NCI-H2227 (cell line): ENCODE measurements at regions not wholly inside any gene's neighbourhood (a gene's known extent, or its start where the extent isn't known, plus 50 kb on each side); places are given as distances from the start of the nearest gene placed in this dataset.
A peak's percentile ranks its signal among the peaks of the same experiment; 100 is the strongest.

Experiments used
- DNase-seq: peaks from one replicate; lab custom pipeline; 2025; ENCODE audit not compliant: unreplicated experiment; lab: John Stamatoyannopoulos, UW

DNA sequence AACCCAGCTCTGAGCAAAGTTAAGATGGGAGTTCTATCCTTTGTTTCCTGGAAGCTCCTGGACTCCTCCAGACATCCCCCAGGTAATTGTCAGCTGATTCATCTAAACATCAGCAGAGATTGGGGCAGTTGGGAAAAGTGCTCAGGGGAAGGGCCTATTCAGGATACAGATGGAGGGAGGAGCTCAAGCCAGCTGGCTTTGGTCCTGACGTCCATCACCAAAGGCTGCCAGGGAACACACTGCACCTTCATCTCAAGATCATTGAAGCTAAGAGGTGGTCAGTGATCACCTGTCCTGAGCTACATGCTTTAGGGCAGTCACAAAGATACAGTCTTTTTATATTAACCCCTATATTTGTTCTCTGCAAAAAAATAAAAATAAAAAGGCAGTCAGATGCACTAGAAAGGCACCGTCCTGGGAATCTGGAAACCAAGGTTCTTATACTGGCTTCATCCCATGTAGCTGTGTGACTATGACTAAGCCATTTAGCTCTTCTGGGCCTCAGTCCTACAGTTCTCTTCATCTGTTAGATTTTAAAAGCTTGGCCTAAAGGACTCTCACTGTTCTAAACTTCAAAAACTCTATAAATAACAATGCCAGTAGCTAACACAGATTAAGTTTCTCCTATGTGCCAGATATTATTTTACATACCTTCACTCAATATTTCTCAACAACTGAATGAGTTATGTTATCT, 446.5 kb downstream of the BCL11A start:
- DNase-seq: no peak

DNA sequence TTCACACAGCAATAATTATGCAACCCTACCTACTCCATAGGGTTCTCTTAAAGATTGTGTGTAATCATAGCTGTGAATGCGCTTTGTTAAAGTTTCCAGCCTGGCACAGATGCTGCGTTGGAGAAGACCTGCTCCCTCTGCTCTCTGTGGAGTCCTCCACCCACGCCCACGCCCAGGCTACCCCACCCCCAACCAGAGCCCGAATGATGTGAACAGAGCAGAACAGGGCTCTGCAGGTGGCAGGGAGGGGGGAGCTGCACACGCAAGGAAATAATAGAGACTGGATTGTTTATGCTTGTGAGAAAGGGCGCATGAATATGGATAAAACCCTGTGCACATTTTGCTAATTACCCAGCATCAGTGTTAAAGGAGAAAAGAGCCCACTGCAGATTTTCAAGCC, 447.5 kb downstream of the BCL11A start:
- DNase-seq: no peak

DNA sequence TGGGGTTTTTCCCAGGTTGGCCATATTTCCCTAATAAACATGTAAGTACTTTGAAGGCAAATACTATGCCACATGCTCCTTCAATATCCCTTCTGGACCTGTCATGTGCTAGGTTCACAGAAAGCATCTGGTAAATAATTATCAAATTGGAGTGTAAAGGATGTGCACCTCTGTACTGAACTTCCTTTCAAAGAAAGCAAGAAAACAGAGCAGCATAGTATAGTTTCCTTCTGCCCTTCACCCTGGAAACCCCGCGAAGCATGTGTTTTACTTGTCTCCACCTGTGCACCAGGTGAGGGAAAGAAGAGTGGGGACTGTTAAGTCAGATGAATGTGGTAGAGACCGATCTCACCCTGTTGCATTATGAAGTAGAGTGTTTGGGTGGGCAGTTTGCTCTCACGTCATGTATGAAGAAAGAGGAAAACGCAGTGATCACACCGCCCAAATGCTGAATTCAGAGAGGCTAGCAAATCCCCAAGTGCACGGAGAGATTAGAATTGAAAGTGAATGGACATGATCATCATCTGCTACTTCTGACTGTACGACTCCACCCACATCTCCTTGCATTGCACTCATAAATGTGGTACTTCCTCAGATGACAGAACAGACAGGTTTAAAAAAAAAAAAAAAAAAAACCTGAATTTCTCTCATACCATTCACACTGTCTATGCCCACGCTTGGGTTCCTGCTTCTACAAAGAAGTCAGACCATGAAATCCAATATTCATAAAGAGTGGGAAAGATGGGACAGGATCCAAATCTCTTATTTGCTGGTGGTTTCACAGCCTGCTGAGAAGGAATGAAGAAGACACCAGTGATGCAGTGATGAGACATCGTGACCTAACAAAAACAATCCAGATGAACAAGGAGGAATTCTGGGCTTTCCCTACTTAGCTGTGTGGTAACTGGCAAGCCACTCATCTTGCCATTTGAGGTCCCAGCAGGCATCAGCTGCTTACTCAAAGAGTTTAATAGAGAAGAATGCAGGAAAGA, 448.6 kb downstream of the BCL11A start:
- DNase-seq: no peak

DNA sequence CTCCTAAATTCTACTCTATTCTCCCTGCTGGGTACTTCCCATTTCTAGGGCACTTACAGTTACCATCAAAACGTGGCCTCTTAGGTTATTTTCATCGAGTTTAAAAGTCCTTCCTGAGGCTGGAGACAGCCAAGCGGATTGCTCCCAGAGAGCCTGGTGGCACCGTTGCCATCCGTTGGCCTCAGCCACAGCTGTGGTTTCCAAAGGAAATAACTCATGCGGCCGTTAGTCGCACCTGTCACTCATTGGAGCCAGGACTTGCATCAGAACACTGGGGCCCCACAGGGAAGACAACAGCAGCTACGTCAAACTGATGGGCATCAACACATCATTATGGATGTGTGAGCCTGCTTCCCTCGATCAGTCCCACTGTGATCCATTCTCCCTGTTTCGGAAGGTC, 453.4 kb downstream of the BCL11A start:
- no peak for DNase-seq

DNA sequence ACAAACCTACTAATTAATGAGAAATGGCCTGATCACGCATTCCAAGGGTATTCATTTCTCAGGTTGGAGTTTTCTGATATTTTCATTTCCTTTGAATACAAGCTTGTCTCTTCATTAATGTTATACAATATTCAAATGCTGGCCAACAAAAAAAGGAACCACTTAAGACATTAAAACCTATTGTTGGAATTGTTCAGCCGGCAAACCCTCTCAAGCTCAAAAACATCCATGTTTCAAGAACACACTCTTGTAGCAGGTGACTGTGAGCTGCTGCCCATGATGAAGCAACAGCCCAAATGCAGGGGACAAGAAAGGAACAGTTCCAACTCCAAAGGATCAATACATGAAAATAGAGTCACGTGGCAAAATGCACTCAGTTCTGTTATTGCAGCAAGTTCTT, 454.5 kb downstream of the BCL11A start:
- DNase-seq: no peak

DNA sequence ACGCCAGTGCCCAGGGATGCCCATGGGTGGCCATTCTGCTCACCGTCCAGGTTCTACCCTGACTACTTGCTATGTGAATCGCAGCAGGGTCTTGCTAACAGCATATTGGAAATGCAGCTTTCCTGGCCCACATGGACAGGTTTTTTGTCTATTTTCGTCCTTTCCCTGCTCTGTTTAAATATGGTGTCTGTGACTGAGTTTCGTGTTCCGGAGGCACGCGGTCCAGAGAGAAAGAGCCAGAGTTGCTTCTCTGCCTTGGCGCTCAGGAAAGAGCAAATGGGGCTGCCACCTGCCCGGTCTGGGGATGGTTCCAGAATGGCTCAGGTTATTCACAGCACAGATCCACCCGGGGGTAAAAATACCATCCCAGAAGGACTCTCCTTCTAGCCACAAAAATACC, 456.2 kb downstream of the BCL11A start:
- DNase-seq: no peak

DNA sequence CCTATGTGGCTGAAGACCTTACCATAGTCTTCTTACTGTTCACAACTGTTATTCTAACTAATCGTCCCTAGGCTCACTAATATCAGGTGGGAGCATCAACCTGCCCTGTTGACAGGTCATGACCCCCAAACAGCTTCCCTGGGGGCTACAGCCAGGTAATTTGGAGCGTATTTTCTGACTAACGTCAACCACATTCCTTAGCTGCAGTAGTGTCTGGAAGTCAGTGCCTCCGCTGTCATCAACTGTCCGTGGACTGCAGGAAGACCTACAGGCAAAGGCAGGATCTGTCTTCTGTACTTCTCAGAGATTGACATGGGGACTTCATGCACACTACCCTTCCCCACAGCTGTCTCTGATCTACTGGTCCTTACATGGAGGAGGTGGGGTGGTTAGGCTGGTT, 456.9 kb downstream of the BCL11A start:
- no peak for DNase-seq

DNA sequence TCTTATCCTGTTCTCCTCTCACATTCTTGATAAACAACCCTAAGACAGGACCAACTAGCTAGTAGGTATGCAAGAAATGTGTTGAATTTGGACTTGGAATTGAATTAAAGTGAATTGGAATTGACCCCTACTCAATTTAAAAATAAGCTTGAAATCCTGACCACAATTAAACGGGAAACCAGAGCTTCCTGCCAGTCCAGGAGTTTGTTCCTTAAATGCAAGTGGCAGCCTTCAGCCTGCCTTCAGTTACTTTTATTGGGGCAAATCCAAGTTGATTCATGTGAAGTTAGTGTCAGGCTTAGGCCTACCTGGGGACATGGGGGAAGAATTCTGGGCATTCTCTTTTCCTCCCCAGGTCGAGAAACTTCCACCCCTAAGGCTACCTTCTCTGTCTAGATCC, 457.6 kb downstream of the BCL11A start:
- no peak for DNase-seq

DNA sequence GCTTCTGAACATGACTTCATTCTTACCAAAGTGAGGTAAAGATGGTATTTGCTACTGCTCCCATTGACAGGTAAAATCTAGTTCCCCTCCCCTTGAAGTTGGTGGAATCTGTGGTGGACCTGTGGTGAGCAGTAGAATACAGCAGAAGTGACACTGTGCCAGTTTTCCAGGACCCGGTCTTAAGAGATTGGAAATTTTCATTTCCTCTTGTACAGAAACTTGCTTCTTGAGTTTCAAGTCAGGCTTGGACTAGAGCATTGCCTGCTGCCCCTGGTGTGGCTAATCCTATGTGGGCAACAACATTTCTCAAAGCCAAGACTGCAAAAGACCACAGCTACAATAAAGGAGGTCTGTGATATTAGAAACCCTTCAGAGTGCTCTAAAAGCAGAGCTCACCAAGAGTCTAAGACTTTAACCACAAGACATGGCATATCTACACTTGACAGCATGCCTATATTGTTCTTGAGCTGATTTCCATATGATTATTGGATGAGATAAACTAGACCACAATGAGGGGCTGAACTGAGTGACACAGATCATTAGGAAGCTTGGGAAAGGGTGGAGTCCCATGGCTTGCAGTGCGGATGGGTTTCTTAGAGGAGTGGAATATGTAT, 458.1 kb downstream of the BCL11A start:
- no peak for DNase-seq

DNA sequence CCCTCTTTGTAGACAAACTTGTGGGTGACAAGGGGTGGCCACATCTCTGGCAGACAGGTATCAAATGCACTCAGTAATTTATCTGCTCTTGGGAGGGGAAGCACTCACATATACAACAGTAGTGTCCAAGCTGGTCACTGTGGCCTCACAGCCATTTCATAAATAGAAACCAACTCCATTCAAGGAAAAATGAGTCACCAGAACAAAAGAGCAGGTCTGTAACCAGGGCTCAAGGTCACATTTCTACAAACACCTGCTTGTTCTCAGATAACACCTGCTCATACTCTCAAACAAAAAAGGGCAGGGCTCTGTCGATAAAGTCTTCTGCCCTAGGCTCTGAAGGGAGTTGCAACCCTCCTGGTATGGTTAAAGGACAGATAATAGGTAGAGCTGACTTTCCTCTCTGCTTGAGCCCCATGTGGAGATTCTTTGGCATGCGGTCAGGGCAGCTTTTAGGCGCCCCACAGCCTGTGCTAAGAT, 459.0 kb downstream of the BCL11A start:
- DNase-seq: no peak

DNA sequence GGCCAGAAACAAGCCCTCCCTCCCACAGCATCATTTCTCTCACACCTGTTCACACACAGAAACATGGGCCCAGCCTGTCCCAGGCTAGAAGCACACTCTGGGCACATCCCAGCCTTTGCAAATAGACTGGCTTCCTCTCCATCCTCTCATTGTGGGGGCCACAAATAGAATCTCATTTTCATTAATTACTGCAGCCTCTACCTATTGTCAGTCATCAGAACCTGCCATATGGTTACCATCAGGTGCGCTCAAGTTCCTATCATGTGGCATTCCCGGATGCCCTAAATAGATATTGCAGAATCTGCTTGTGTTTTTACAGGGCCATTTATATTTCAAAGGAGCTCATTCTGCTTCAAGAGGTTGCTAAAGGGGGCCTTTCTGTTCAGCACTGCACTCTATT, 460.7 kb downstream of the BCL11A start:
- no peak for DNase-seq

DNA sequence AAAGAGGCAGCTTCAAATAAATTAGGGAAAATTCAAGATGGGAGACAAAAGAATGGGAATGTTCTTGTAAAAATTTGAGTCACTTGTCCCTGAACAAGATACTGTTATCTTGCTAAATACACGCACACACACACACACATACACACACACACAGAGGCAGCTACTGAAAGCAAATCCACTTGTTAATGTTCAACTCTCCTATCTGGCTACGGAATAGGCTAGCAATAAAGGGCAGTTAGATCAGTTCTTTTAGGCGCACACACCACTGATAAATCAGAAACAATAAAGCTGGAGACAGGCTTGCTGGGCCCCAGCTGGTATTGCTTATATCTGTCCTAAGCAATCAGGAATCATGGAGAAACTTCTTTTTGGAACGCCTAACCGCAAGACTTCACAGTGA, 461.6 kb downstream of the BCL11A start:
- no peak for DNase-seq

DNA sequence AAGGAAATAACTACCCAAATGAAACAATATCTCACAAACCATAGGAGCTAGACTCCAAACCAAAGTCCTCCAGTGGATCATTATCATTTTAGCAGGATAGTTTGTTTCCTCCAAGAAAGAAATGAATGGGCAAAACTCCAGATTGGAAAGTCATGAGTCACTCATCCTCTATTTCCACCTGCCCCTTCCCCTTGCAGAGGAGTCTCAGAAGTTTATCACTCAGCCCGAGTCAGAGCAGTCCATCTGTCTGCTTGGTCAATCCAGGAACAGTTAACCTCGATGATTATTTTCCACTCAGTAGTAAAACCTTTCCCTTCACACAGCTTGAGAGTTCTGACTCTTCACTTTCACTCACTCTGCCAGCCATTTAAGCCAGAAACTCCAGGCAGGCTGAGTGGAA, 462.2 kb downstream of the BCL11A start:
- DNase-seq: no peak

DNA sequence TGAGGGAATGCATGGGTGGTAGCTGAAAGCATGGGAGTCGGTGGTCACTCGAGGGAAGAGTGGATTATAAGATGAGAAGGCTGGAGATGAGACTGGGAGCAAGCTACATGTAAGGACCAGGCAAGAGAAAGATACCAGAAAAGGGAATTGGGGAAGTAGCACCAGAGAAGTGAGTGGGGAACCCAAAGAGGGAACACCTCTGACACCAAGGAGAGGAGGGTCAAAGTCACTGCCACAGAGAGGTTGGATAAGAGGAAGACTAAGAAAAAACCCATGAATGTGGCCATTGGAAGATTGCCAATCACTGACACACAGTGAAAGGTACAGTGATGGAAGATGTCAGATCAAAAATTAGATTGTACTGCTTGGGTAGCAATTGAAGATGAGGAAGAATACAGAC, 473.9 kb downstream of the BCL11A start:
- no peak for DNase-seq

DNA sequence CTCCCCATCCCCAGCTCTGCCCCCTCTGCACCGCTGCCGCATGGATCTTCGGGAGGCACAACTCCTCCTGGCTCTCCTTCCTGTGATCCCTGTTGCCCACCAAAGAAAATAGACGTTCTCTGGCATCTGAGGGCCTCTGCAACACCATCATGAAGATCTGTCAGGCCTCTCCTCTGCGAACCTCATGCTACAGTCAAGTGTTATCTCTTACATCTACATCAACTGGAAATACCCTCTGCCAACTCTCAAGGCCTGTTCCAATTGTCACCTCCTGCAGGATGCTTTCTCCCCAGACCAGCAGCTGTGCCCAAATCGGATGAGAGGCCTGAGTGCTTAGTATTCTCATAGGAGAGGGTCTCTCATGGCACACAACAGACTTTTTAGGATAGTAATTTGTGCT, 478.4 kb downstream of the BCL11A start:
- DNase-seq: no peak

DNA sequence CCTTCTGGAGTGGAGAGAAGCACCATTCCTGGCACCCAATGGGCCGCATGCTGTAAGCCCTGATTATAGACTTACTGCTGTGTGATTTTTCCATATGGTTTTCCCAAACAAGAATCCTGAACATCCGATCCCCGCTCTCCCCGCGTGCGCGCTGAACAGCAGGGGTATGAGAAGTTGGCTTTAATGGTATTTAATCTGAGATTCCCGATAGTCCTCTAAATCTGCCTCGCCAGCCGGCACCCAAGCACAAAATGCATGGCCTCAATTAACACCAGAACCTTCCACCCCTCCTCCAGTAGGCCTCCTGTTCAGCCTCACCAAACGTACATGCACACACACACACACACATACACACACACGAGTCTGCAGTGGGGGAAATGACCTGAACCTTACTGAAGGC, 480.3 kb downstream of the BCL11A start:
- no peak for DNase-seq

DNA sequence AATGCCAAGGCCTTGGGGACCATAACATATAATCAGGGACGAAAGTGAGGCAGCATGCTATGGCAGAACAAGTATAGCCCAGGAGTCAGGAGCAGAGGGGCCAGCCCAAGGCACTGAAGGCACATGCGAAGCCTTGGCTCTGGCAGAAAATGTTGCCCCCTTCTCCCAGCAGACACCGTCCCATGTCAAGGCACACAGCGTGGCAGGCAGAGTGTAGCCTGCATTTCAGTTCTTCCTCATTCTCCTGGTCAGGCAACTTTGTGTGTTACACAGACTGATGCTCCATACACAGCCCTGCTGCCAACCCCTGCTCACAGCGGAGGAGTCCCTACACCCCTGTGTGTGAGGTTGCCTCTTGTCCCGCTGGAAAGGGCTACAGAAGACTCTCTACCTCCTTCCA, 480.8 kb downstream of the BCL11A start:
- DNase-seq: no peak

DNA sequence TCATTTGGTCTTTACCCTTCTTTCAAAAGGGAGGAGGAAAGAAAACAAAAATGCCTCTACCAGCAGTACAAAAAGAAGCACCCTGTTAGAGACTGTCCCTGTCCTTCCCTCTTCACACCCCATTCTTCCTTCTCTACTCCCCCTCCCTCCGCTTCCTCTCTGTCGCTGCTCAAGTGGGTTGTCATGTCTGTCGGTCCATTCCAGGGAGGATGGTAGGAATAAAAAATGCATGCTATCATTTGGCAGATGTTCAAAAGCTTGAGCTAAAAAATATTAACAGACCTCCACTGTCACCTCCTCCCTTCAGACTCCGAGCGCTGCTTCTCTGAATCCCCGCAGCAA, 482.0 kb downstream of the BCL11A start:
- no peak for DNase-seq

DNA sequence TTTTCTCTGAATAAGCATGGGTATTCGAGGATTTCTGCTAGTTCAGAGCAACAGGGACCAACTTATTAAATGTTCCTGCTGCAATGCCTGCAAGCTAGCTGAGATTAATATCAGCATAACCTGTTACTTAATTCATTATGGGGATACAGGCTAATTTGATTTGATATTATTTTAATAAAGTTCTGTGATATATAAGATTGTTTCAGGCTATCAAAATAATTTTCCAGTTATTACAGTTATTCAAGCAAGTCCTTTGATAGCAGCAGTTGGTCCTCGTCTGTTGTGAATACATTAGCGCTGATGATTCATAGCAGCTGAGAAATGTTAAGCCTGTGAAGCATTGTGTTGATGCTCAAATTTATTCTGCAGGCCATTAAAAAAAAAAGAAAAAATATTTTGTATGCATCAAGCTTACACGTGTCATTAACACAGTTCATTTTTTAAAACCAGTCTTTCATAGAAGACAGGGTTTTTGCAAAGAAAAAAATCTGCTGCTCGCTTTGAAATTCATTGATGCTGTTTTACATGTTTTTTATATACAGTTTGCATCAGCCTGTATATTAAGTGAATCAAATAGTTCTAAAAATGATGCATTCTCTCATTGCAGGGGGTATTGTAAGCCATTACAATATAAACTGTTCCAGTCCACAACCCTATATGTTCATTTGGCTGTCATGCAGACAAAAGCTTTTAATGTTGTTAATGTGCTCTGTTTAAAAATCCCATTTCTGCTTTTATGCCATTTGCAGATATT, 482.5 kb downstream of the BCL11A start:
- no peak for DNase-seq

DNA sequence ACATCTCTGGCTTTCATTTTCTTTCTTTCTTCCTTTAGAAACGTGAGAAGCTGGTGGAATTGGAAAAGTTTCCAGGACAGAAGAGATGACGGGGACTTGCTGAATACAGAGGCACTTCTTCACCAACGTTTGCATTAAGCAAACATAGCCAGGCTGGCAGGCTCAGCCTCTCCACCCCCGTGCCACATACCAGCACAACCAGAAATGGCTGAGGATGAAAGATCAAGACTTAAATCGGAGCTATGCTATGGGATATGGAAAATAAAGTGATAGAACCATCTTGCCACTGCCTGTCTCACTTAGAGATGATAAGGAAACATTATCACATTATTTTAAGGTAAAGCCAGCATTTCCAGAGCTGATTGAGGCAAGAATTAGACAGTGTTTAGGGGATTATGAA, 483.3 kb downstream of the BCL11A start:
- peak; percentile 26 for DNase-seq

DNA sequence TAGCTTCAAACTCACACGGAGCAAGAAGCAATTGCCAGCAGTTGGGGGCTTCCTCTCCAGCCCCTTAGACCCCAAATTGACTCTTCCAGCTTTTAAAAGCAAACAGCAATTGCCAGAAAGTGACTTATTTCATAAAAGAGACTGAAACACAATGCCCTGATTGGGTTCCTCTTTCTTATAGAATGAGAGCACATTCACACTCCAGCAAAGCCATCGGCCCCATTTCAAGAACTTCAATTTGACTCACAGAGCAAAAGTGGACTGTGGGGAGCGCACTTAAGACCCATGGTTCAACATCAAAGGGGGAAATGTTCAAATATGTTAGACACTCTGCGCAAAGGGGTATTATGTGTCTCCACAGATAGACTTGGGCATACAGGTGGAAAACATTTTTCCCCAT, 484.7 kb downstream of the BCL11A start:
- DNase-seq: no peak
